Ishikawa (cell line): ENCODE measurements at regions not wholly inside any gene's neighbourhood (a gene's known extent, or its start where the extent isn't known, plus 50 kb on each side); places are given as distances from the start of the nearest gene placed in this dataset.

Experiments
- CEBPB ChIP-seq: IDR thresholded peaks from 2 replicates; pipeline ENCODE4 v1.6.1; 2012
- CREB1 ChIP-seq: IDR thresholded peaks from 2 replicates; pipeline ENCODE4 v1.6.1; 2012; ENCODE audit warnings: low read depth
- EGR1 ChIP-seq: IDR thresholded peaks from 2 replicates; pipeline ENCODE4 v1.6.1; 2012
- EP300 ChIP-seq: IDR thresholded peaks from 2 replicates; pipeline ENCODE4 v1.6.1; 2012; ENCODE audit warnings: borderline replicate concordance
- FOXM1 ChIP-seq: IDR thresholded peaks from 2 replicates; pipeline ENCODE4 v1.6.1; 2012; ENCODE audit warnings: low read depth, borderline replicate concordance
- NFIC ChIP-seq: IDR thresholded peaks from 2 replicates; pipeline ENCODE4 v1.6.1; 2012
- RAD21 ChIP-seq: IDR thresholded peaks from 2 replicates; pipeline ENCODE4 v1.6.1; 2012; ENCODE audit warnings: low read depth
- TAF1 ChIP-seq: IDR thresholded peaks from 2 replicates; pipeline ENCODE4 v1.6.1; 2012; ENCODE audit warnings: low read depth, mild to moderate bottlenecking
- TCF12 ChIP-seq: IDR thresholded peaks from 2 replicates; pipeline ENCODE4 v1.6.1; 2012; ENCODE audit warnings: low read depth
- TEAD4 ChIP-seq: IDR thresholded peaks from 2 replicates; pipeline ENCODE4 v1.6.1; 2012
- YY1 ChIP-seq: IDR thresholded peaks from 2 replicates; pipeline ENCODE4 v1.6.1; 2012; ENCODE audit warnings: low read depth
- ZBTB7A ChIP-seq: IDR thresholded peaks from 2 replicates; pipeline ENCODE4 v1.6.1; 2012; ENCODE audit warnings: low read depth
- TF ChIP-seq, protein P1 (sequence below): IDR thresholded peaks from 2 replicates; pipeline ENCODE4 v1.6.1; 2012; ENCODE audit warnings: low read depth, mild to moderate bottlenecking
- TF ChIP-seq, protein P2 (sequence below): IDR thresholded peaks from 2 replicates; pipeline ENCODE4 v1.6.1; 2012
- TF ChIP-seq, protein P3 (sequence below): IDR thresholded peaks from 2 replicates; pipeline ENCODE4 v1.6.1; 2012

GRCh38 chr6:139912735-139913400 is 538.4 kb upstream of the CITED2 start:
- TF ChIP-seq, protein P1, sequence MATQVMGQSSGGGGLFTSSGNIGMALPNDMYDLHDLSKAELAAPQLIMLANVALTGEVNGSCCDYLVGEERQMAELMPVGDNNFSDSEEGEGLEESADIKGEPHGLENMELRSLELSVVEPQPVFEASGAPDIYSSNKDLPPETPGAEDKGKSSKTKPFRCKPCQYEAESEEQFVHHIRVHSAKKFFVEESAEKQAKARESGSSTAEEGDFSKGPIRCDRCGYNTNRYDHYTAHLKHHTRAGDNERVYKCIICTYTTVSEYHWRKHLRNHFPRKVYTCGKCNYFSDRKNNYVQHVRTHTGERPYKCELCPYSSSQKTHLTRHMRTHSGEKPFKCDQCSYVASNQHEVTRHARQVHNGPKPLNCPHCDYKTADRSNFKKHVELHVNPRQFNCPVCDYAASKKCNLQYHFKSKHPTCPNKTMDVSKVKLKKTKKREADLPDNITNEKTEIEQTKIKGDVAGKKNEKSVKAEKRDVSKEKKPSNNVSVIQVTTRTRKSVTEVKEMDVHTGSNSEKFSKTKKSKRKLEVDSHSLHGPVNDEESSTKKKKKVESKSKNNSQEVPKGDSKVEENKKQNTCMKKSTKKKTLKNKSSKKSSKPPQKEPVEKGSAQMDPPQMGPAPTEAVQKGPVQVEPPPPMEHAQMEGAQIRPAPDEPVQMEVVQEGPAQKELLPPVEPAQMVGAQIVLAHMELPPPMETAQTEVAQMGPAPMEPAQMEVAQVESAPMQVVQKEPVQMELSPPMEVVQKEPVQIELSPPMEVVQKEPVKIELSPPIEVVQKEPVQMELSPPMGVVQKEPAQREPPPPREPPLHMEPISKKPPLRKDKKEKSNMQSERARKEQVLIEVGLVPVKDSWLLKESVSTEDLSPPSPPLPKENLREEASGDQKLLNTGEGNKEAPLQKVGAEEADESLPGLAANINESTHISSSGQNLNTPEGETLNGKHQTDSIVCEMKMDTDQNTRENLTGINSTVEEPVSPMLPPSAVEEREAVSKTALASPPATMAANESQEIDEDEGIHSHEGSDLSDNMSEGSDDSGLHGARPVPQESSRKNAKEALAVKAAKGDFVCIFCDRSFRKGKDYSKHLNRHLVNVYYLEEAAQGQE, result no peak
- TF ChIP-seq TEAD4 (no peak), CEBPB (no peak), CREB1 (no peak), RAD21 (no peak), EGR1 (no peak), TCF12 (no peak), YY1 (no peak), ZBTB7A (no peak), TAF1 (no peak), NFIC (no peak), FOXM1 (no peak), EP300 (no peak)
- TF ChIP-seq, protein P2, sequence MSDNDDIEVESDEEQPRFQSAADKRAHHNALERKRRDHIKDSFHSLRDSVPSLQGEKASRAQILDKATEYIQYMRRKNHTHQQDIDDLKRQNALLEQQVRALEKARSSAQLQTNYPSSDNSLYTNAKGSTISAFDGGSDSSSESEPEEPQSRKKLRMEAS, result no peak
- TF ChIP-seq, protein P3, sequence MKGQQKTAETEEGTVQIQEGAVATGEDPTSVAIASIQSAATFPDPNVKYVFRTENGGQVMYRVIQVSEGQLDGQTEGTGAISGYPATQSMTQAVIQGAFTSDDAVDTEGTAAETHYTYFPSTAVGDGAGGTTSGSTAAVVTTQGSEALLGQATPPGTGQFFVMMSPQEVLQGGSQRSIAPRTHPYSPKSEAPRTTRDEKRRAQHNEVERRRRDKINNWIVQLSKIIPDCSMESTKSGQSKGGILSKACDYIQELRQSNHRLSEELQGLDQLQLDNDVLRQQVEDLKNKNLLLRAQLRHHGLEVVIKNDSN, result no peak

DNA sequence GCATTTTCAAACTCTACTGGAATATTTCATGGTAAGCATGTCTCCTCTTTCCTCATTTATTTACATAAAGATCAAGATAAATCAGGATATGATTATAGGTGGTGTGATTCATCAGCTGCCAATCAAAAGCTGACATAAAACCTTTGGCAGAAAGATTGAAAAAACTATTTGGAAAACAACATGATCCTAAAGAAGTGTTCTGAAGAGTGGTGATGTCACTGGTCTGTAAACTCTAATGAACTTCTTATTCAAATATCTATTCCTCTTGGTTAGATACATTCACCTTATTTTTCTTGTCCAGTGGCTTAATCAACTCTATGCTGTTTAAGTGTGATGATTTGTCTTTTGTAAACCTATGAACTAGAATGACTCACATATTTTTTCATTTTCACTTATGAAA is 535.5 kb upstream of the CITED2 start:
- TF ChIP-seq EGR1 (no peak), TEAD4 (no peak), RAD21 (no peak), EP300 (no peak), NFIC (no peak), CREB1 (no peak)
- TF ChIP-seq, protein P3, result no peak

GRCh38 chr6:139905404-139906052 is 531.1 kb upstream of the CITED2 start:
- TF ChIP-seq TCF12 (no peak), TEAD4 (no peak), CEBPB (no peak), EP300 (no peak), NFIC (no peak), YY1 (no peak), TAF1 (no peak), EGR1 (no peak), ZBTB7A (no peak), CREB1 (no peak), RAD21 (no peak), FOXM1 (no peak)
- TF ChIP-seq, protein P3, result no peak
- TF ChIP-seq, protein P1, result no peak
- TF ChIP-seq, protein P2, result no peak

DNA sequence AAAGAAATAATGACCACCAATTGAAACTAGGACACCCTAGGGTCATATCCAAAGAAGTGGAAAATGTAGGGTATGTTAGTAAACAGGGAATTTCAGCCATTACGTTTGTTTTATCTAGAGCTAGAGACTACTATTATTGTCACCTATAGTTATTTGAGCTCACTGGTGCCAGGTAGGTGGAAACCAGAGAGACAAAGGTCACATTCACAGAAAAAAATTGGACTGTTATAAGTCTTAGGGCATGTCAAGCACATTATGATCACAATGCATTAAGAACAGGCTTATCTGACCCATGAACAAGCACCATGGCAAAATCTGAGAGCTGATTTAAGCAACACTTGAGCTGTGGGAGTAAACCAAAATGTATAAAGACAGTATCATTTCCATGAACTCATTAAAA is 530.1 kb upstream of the CITED2 start:
- TF ChIP-seq, protein P1, result no peak
- TF ChIP-seq CREB1, result no peak
